SK-N-MC (cell line): ENCODE measurements at regions not wholly inside any gene's neighbourhood (a gene's known extent, or its start where the extent isn't known, plus 50 kb on each side); places are given as distances from the start of the nearest gene placed in this dataset.

Experiments used
- EZH2 ChIP-seq: fragments of 200-600 bp; sonication (generic); IDR thresholded peaks from one replicate; pipeline ENCODE4 v1.6.1; 2017; ENCODE audit warnings: antibody characterized with exemption
- POLR2AphosphoS5 ChIP-seq: IDR thresholded peaks from 2 replicates; pipeline ENCODE4 v1.6.1; 2012; ENCODE audit warnings: mild to moderate bottlenecking, low read depth, low read length, borderline replicate concordance

GRCh38 chr1:78275906-78276685 lies 214.7 kb upstream of the PTGFR start:
- TF ChIP-seq POLR2AphosphoS5, result no peak
- TF ChIP-seq EZH2, result no peak
